Thoracic aorta (tissue), 2 donors: ENCODE measurements at regions not wholly inside any gene's neighbourhood (a gene's known extent, or its start where the extent isn't known, plus 50 kb on each side); places are given as distances from the start of the nearest gene placed in this dataset.

Experiments
- ATAC-seq: fragments of 150-250 bp; one replicate; pipeline ENCODE4 v1.8.0; 2017; ENCODE audit warnings: low read depth; ENCODE audit not compliant: insufficient number of reproducible peaks, low FRiP score
- DNase-seq: peaks from one replicate; pipeline ENCODE4 v3.0.0-alpha.2; 2020; ENCODE audit warnings: low spot score
- H3K27ac ChIP-seq, 2 donors: fragments of 200-600 bp; sonication (generic); 1 replicate in 1 of 2; 2 replicates in 1 of 2; pipeline ENCODE4 v1.5.1; 2016; ENCODE audit warnings: mild to moderate bottlenecking in 2 of 2, moderate library complexity in 2 of 2
- H3K27me3 ChIP-seq: fragments of 200-600 bp; sonication (generic); replicated peaks from 2 replicates; pipeline ENCODE4 v1.6.0; 2016; ENCODE audit warnings: mild to moderate bottlenecking; ENCODE audit not compliant: insufficient read depth
- H3K36me3 ChIP-seq: fragments of 200-600 bp; sonication (generic); one replicate; pipeline ENCODE4 v1.5.1; 2016
- H3K4me1 ChIP-seq, 2 donors: fragments of 200-600 bp; sonication (generic); 1 replicate in 1 of 2; 2 replicates in 1 of 2; pipeline versions ENCODE4 v1.5.1 to v1.6.0; 2016; ENCODE audit warnings: low read depth in 2 of 2, mild to moderate bottlenecking in 1 of 2; ENCODE audit not compliant: control insufficient read depth in 1 of 2
- H3K4me3 ChIP-seq: fragments of 200-600 bp; sonication (generic); 2 replicates; pipeline ENCODE4 v1.5.1; 2016; ENCODE audit warnings: mild to moderate bottlenecking
- H3K9me3 ChIP-seq: fragments of 200-600 bp; sonication (generic); 2 replicates; pipeline ENCODE4 v1.5.1; 2016
- CTCF ChIP-seq: fragments of 200-600 bp; sonication (generic); IDR thresholded peaks from one replicate; pipeline ENCODE4 v1.5.1; 2019; ENCODE audit warnings: antibody characterized with exemption

GRCh38 chr10:10584161-10584560 lies 433.5 kb upstream of the CELF2 start:
- DNase-seq (no peak), ATAC-seq (no peak)
- H3K27me3 ChIP-seq, result no peaks in the 10 kb centered on the region
- H3K27ac ChIP-seq, result no peak overlapping the region
- H3K9me3 ChIP-seq, result no peaks in the 10 kb centered on the region
- H3K4me3 ChIP-seq, result no peak overlapping the region
- TF ChIP-seq CTCF, result no peak
- H3K36me3 ChIP-seq, result no peaks in the 10 kb centered on the region
- peaks cover 4 to 17% of the 10 kb centered on the region in 2 donors for H3K4me1 ChIP-seq

- ATAC-seq (no peak), DNase-seq (no peak)
- peaks cover 4 to 26% of the 10 kb centered on the region in 2 donors for H3K4me1 ChIP-seq
- H3K4me3 ChIP-seq, result no peak overlapping the region
- peak overlapping the region in 1 of 2 donors; percentile 32 for H3K27ac ChIP-seq
- no peaks in the 10 kb centered on the region for H3K9me3 ChIP-seq
- no peaks in the 10 kb centered on the region for H3K36me3 ChIP-seq
- TF ChIP-seq CTCF, result no peak
- no peaks in the 10 kb centered on the region for H3K27me3 ChIP-seq
These were observed 429.8 kb upstream of the CELF2 start for GRCh38 chr10:10587744-10588393.

GRCh38 chr10:10589540-10590303 lies 427.9 kb upstream of the CELF2 start:
- peaks cover 4 to 26% of the 10 kb centered on the region in 2 donors for H3K4me1 ChIP-seq
- no peaks in the 10 kb centered on the region for H3K27me3 ChIP-seq
- no peak for TF ChIP-seq CTCF
- peak; percentile 86 for ATAC-seq
- no peak for DNase-seq
- H3K9me3 ChIP-seq, result no peaks in the 10 kb centered on the region
- H3K27ac ChIP-seq, result no peak overlapping the region
- no peaks in the 10 kb centered on the region for H3K36me3 ChIP-seq
- H3K4me3 ChIP-seq, result no peak overlapping the region

- TF ChIP-seq CTCF, result no peak
- ATAC-seq, result no peak
- no peak overlapping the region for H3K4me3 ChIP-seq
- H3K9me3 ChIP-seq, result no peaks in the 10 kb centered on the region
- peaks cover 4 to 26% of the 10 kb centered on the region in 2 donors for H3K4me1 ChIP-seq
- no peak overlapping the region for H3K27ac ChIP-seq
- no peak for DNase-seq
- no peaks in the 10 kb centered on the region for H3K36me3 ChIP-seq
- H3K27me3 ChIP-seq, result no peaks in the 10 kb centered on the region
These were observed 425.8 kb upstream of the CELF2 start for GRCh38 chr10:10591715-10592341.

- no peak overlapping the region for H3K4me3 ChIP-seq
- ATAC-seq, result no peak
- no peak for DNase-seq
- no peaks in the 10 kb centered on the region for H3K27me3 ChIP-seq
- H3K27ac ChIP-seq, result no peak overlapping the region
- no peaks in the 10 kb centered on the region for H3K36me3 ChIP-seq
- TF ChIP-seq CTCF, result no peak
- no peaks in the 10 kb centered on the region for H3K9me3 ChIP-seq
- no peaks in the 10 kb centered on the region for H3K4me1 ChIP-seq
These were observed 421.4 kb upstream of the CELF2 start for GRCh38 chr10:10596256-10596655.
